Stomach (tissue), 8 donors: ENCODE measurements at regions not wholly inside any gene's neighbourhood (a gene's known extent, or its start where the extent isn't known, plus 50 kb on each side); places are given as distances from the start of the nearest gene placed in this dataset.

Experiments
- DNase-seq, 2 donors: peaks; one replicate each; pipeline versions ENCODE4 v3.0.0 to v3.0.0-alpha.2; 2013 to 2019
- H3K27ac ChIP-seq, 5 donors: fragments of 200-600 bp in 4 of 5; sonication (generic) in 4 of 5; one replicate each; pipeline ENCODE4 v1.5.1; 2013 to 2019; ENCODE audit warnings: mild to moderate bottlenecking in 1 of 5, moderate library complexity in 1 of 5
- H3K27me3 ChIP-seq, 3 donors: fragments of 200-600 bp; sonication (generic); one replicate each; pipeline ENCODE4 v1.5.1; 2017 to 2019; ENCODE audit warnings: mixed run types in 1 of 3
- H3K36me3 ChIP-seq, 4 donors: fragments of 200-600 bp; sonication (generic); 1 replicate in 3 of 4; 2 replicates in 1 of 4; pipeline ENCODE4 v1.5.1; 2016 to 2019
- H3K4me1 ChIP-seq, 4 donors: fragments of 200-600 bp; sonication (generic); one replicate each; pipeline ENCODE4 v1.5.1; 2016 to 2019
- H3K4me3 ChIP-seq, 4 donors: fragments of 200-600 bp; sonication (generic) in 3 of 4; one replicate each; pipeline ENCODE4 v1.5.1; 2016 to 2019; ENCODE audit warnings: mild to moderate bottlenecking in 1 of 4
- H3K9me3 ChIP-seq, 4 donors: fragments of 200-600 bp; sonication (generic); one replicate each; pipeline ENCODE4 v1.5.1; 2016 to 2019
- EP300 ChIP-seq: sonication (generic); formaldehyde crosslinking; IDR thresholded peaks from one replicate; pipeline ENCODE4 v1.6.1; 2017; ENCODE audit warnings: antibody characterized with exemption
- POLR2A ChIP-seq, 4 donors: fragments of 450-650 bp; IDR thresholded peaks; one replicate each; pipeline ENCODE4 v1.6.1; 2016; ENCODE audit warnings: antibody characterized with exemption in 4 of 4, control low read depth in 2 of 4, mild to moderate bottlenecking in 1 of 4, moderate library complexity in 1 of 4
- POLR2AphosphoS5 ChIP-seq, 3 donors: sonication (generic); formaldehyde crosslinking; IDR thresholded peaks; one replicate each; pipeline ENCODE4 v1.6.1; 2016; ENCODE audit warnings: antibody characterized with exemption in 3 of 3
- WGBS, 5 donors: extraction: QIAGEN DNeasy Blood & Tissue Kit in 3 of 5; methylation state at CpG; one replicate each; pipeline versions ENCODE4 v1.1.5 to v1.1.7; 2013 to 2018; 5-methylcytosine and 5-hydroxymethylcytosine counted together
- intact Hi-C: fragments of 100-400 bp; cut with DNase I; formaldehyde crosslinking; loops from one replicate; pipeline ENCODE4 v1.15.1; 2023; ENCODE audit warnings: low total_unique reads
- TF ChIP-seq, protein P1 (sequence below), 7 experiments: fragments of 450-650 bp in 4 of 7; fragments of 200-600 bp in 3 of 7; sonication (generic) in 3 of 7; IDR thresholded peaks; one replicate each; pipeline ENCODE4 v1.5.1; 2016 to 2019; ENCODE audit warnings: antibody characterized with exemption in 7 of 7, control low read depth in 2 of 7, mild to moderate bottlenecking in 1 of 7
- donor health status: healthy with polysubstance abuse.
- donor health status: Bipolar disorder and iron deficiency.
- donor health status: healthy.

DNA sequence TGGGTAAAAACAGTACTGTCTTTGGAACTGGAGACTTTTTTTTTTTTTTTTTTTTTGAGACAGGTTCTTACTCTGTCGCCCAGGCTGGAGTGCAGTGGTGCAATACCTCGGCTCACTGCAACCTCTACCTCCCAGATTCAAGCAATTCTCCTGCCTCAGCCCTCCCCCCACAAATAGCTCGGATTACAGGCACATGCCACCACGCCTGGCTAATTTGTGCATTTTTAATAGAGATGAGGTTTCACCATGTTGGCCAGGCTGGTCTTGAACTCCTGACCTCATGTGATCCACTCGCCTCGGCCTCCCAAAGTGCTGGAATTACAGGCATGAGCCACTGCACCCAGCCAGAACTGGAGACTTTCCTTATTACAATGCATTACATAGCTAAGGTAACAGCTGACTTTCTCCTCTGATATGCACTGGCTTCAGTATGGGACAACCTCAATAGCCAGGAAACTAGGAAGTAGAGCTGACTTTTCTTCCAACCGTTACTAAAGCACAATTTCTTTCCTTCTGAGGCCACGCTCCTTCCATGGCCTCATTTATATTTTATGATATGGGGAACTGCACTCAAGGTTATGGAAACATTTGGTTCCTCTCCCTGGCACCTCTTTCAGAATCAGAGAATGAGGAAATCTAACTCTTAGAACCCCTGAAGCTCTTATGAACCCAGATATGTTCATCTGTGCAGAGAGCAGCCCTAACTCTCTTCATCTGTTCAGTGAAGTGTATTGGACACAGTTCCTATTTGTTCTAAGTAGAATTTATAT, 53.5 kb upstream of the FAM9B start:
- Histone ChIP-seq H3K4me3 (no peak overlapping the region), H3K36me3 (no peaks in the 10 kb centered on the region), H3K9me3 (no peaks in the 10 kb centered on the region), H3K4me1 (no peaks in the 10 kb centered on the region), H3K27me3 (no peaks in the 10 kb centered on the region), H3K27ac (no peak overlapping the region)
- TF ChIP-seq, protein P1, sequence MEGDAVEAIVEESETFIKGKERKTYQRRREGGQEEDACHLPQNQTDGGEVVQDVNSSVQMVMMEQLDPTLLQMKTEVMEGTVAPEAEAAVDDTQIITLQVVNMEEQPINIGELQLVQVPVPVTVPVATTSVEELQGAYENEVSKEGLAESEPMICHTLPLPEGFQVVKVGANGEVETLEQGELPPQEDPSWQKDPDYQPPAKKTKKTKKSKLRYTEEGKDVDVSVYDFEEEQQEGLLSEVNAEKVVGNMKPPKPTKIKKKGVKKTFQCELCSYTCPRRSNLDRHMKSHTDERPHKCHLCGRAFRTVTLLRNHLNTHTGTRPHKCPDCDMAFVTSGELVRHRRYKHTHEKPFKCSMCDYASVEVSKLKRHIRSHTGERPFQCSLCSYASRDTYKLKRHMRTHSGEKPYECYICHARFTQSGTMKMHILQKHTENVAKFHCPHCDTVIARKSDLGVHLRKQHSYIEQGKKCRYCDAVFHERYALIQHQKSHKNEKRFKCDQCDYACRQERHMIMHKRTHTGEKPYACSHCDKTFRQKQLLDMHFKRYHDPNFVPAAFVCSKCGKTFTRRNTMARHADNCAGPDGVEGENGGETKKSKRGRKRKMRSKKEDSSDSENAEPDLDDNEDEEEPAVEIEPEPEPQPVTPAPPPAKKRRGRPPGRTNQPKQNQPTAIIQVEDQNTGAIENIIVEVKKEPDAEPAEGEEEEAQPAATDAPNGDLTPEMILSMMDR (IDR thresholded peaks at IDR 0.05) = no peak
- TF ChIP-seq POLR2AphosphoS5 (IDR thresholded peaks at IDR 0.05) = no peak
- intact Hi-C loops = no loop called here
- WGBS, 5 donors = 64 to 88% (median 80%) methylated on average over 7 to 8 of the region's 8 CpGs
- no peak for DNase-seq

DNA sequence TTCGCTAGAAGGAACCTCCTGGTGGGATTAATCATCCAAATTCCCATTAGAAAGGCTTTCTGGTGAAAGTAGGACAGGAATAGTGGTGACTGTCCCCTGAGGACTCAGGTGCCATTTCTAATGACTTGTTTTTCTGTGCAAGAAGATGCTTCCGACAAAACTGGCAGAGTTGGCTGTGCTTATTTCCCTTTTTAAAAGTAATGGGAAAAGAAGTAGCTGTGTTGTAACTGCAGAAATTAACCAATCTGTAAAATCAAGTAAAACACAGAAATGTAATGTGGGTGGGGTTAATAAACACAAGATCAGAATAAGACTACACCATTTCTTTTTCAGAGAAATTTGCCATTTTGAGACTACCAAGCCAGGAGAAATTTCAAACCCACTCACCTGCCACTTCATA, 55.0 kb upstream of the FAM9B start:
- no peak overlapping the region for H3K4me3 ChIP-seq
- TF ChIP-seq POLR2A (IDR thresholded peaks at IDR 0.05) (no peak), POLR2AphosphoS5 (IDR thresholded peaks at IDR 0.05) (no peak), EP300 (no peak)
- TF ChIP-seq, protein P1 (IDR thresholded peaks at IDR 0.05) = no peak
- H3K36me3 ChIP-seq = no peaks in the 10 kb centered on the region
- intact Hi-C loops = no loop called here
- no peaks in the 10 kb centered on the region for H3K9me3 ChIP-seq
- no peak overlapping the region for H3K27ac ChIP-seq
- no peak for DNase-seq
- no peaks in the 10 kb centered on the region for H3K4me1 ChIP-seq
- WGBS, 5 donors = 57 to 79% (median 69%) methylated on average over 2 of the region's 2 CpGs
- H3K27me3 ChIP-seq = no peaks in the 10 kb centered on the region

DNA sequence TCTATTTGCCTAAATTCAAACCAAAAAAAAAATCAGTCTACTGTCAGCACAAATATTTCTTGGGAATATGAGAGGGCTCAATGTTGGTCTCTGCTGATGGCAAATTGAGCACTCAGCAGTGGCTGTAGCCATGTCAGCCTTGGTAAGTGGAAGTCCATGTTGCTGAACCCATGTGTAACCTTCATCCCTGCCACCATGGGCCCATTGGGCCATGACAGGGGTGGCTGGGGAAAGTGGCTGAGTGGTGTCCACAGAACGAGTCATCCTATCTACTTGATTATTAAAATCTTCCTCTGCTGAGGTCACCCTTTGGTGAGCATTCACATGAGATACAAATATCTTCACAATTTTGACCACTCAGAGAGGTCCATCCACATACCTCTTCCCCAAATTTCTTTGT, 56.8 kb upstream of the FAM9B start:
- Histone ChIP-seq H3K36me3 (no peaks in the 10 kb centered on the region), H3K4me3 (no peak overlapping the region), H3K27me3 (no peaks in the 10 kb centered on the region), H3K27ac (no peak overlapping the region), H3K4me1 (no peaks in the 10 kb centered on the region), H3K9me3 (peaks cover 0 to 10% (median 0%) of the 10 kb centered on the region in 4 donors)
- intact Hi-C loops = no loop called here
- WGBS, 5 donors = 48 to 100% (median 80%) methylated on average over 1 of the region's 1 CpG
- no peak for DNase-seq
- TF ChIP-seq EP300 (no peak), POLR2A (IDR thresholded peaks at IDR 0.05) (no peak), POLR2AphosphoS5 (IDR thresholded peaks at IDR 0.05) (no peak)
- TF ChIP-seq, protein P1 (IDR thresholded peaks at IDR 0.05) = no peak

DNA sequence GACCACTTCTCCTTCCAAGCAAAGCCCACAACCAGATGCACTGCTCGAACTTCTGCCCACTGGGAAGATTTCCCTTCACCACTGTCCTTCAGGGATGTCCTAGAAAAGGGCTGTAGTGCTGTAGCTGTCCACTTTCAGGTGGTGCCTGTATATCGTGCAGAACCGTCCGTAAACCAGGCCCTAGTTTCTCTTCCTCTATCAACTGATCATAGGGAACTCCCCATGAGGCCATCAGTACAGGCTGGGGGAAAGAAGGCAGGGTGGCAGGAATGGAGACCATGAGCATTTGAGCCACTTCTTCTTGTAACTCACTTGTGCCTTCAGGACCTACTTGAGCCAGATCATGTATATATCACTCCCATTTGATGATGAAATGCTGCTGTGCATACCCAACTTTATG, 57.3 kb upstream of the FAM9B start:
- no peak for DNase-seq
- no peak for TF ChIP-seq POLR2AphosphoS5 (IDR thresholded peaks at IDR 0.05)
- TF ChIP-seq, protein P1 (IDR thresholded peaks at IDR 0.05) = no peak
- TF ChIP-seq POLR2A (IDR thresholded peaks at IDR 0.05) = no peak
- no peak for TF ChIP-seq EP300
- Histone ChIP-seq H3K36me3 (no peaks in the 10 kb centered on the region), H3K27me3 (no peaks in the 10 kb centered on the region), H3K9me3 (peaks cover 0 to 10% (median 0%) of the 10 kb centered on the region in 4 donors), H3K27ac (no peak overlapping the region), H3K4me1 (no peaks in the 10 kb centered on the region), H3K4me3 (no peak overlapping the region)
- intact Hi-C loops = no loop called here
- WGBS, 5 donors = 80 to 94% (median 86%) methylated on average over 4 of the region's 4 CpGs
